Karpas-422 (cell line): ENCODE measurements at regions not wholly inside any gene's neighbourhood (a gene's known extent, or its start where the extent isn't known, plus 50 kb on each side); places are given as distances from the start of the nearest gene placed in this dataset.

ENCODE experiments used
- DNase-seq: peaks from one replicate; pipeline ENCODE4 v3.0.0-alpha.2; 2015
- H2AFZ ChIP-seq: fragments of 200-600 bp; sonication (generic); 2 replicates; pipeline ENCODE4 v1.6.1; 2014; ENCODE audit warnings: antibody characterized with exemption, low read length, mixed read lengths
- H3K27ac ChIP-seq: fragments of 200-600 bp; sonication (generic); 2 replicates; pipeline ENCODE4 v1.5.1; 2014; ENCODE audit warnings: mild to moderate bottlenecking, low read length, moderate library complexity
- H3K27me3 ChIP-seq: fragments of 200-600 bp; sonication (generic); 2 replicates; pipeline ENCODE4 v1.6.1; 2014; ENCODE audit warnings: low read length, mixed read lengths
- H3K36me3 ChIP-seq: fragments of 200-600 bp; sonication (generic); 2 replicates; pipeline ENCODE4 v1.6.1; 2014; ENCODE audit warnings: low read length, mixed read lengths; ENCODE audit not compliant: insufficient read depth
- H3K4me1 ChIP-seq: fragments of 200-600 bp; sonication (generic); 2 replicates; pipeline ENCODE4 v1.6.1; 2014; ENCODE audit warnings: mild to moderate bottlenecking, low read length, mixed read lengths
- H3K4me2 ChIP-seq: fragments of 200-600 bp; sonication (generic); 2 replicates; pipeline ENCODE4 v1.6.1; 2014; ENCODE audit warnings: low read length, low read depth, mild to moderate bottlenecking; ENCODE audit not compliant: poor library complexity, severe bottlenecking
- H3K4me3 ChIP-seq: fragments of 200-600 bp; sonication (generic); 2 replicates; pipeline ENCODE4 v1.5.1; 2014; ENCODE audit warnings: mild to moderate bottlenecking, antibody characterized with exemption, low read length, mixed read lengths
- H3K79me2 ChIP-seq: fragments of 200-600 bp; sonication (generic); 2 replicates; pipeline ENCODE4 v1.6.1; 2014; ENCODE audit warnings: mild to moderate bottlenecking, low read length, mixed read lengths
- H3K9ac ChIP-seq: fragments of 200-600 bp; sonication (generic); 2 replicates; pipeline ENCODE4 v1.6.0; 2014; ENCODE audit warnings: low read length
- H3K9me2 ChIP-seq: fragments of 200-600 bp; sonication (generic), shearing (Covaris generic); replicated peaks from 2 replicates; pipeline ENCODE4 v1.6.0; 2014; ENCODE audit warnings: mild to moderate bottlenecking, low read length, moderate library complexity; ENCODE audit not compliant: insufficient read depth
- H3K9me3 ChIP-seq: fragments of 300-700, 200-600 bp; sonication (generic); 2 replicates; pipeline ENCODE4 v1.6.1; 2014; ENCODE audit warnings: low read length, mixed read lengths
- H4K20me1 ChIP-seq: fragments of 200-600 bp; sonication (generic); 2 replicates; pipeline ENCODE4 v1.6.1; 2014; ENCODE audit warnings: mild to moderate bottlenecking, antibody characterized with exemption, low read length, low read depth; ENCODE audit not compliant: insufficient read depth

DNA sequence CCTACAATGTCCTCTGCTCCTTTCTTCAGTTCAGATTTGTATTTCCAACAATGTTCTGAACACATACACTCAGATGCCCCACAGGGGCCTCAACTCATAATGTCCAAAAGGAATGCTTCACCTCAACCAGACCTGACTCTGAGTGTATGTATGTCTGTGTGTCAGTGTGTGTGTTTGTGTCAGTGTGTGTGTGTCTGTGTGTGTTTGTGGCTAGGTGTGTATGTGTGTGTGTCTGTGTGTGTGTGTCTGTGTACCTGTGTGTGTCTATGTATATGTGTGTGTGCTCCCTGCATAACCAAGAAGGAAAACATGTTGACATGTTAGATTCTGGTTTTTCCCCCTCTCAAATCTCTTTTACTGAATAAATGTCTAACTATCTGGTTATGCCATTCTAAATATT, 87.3 kb upstream of the PCSK1 start:
- no peaks in the 10 kb centered on the region for H3K9me2 ChIP-seq
- no peak overlapping the region for H2AFZ ChIP-seq
- no peak for DNase-seq
- H3K9ac ChIP-seq: no peak overlapping the region
- H3K4me1 ChIP-seq: no peaks in the 10 kb centered on the region
- no peak overlapping the region for H3K4me2 ChIP-seq
- no peak overlapping the region for H3K4me3 ChIP-seq
- no peaks in the 10 kb centered on the region for H3K27me3 ChIP-seq
- no peaks in the 10 kb centered on the region for H3K79me2 ChIP-seq
- H3K9me3 ChIP-seq: no peaks in the 10 kb centered on the region
- H3K36me3 ChIP-seq: no peaks in the 10 kb centered on the region
- no peaks in the 10 kb centered on the region for H4K20me1 ChIP-seq
- H3K27ac ChIP-seq: no peak overlapping the region

- H3K79me2 ChIP-seq: no peaks in the 10 kb centered on the region
- H4K20me1 ChIP-seq: no peaks in the 10 kb centered on the region
- H3K4me3 ChIP-seq: no peak overlapping the region
- H3K27ac ChIP-seq: no peak overlapping the region
- H3K9me3 ChIP-seq: no peaks in the 10 kb centered on the region
- H3K4me2 ChIP-seq: no peak overlapping the region
- H3K9me2 ChIP-seq: no peaks in the 10 kb centered on the region
- H3K36me3 ChIP-seq: no peaks in the 10 kb centered on the region
- H3K4me1 ChIP-seq: no peaks in the 10 kb centered on the region
- H2AFZ ChIP-seq: no peak overlapping the region
- no peak for DNase-seq
- H3K9ac ChIP-seq: no peak overlapping the region
- H3K27me3 ChIP-seq: no peaks in the 10 kb centered on the region
These were observed 89.7 kb upstream of the PCSK1 start for GRCh38 chr5:96522635-96523355.

DNA sequence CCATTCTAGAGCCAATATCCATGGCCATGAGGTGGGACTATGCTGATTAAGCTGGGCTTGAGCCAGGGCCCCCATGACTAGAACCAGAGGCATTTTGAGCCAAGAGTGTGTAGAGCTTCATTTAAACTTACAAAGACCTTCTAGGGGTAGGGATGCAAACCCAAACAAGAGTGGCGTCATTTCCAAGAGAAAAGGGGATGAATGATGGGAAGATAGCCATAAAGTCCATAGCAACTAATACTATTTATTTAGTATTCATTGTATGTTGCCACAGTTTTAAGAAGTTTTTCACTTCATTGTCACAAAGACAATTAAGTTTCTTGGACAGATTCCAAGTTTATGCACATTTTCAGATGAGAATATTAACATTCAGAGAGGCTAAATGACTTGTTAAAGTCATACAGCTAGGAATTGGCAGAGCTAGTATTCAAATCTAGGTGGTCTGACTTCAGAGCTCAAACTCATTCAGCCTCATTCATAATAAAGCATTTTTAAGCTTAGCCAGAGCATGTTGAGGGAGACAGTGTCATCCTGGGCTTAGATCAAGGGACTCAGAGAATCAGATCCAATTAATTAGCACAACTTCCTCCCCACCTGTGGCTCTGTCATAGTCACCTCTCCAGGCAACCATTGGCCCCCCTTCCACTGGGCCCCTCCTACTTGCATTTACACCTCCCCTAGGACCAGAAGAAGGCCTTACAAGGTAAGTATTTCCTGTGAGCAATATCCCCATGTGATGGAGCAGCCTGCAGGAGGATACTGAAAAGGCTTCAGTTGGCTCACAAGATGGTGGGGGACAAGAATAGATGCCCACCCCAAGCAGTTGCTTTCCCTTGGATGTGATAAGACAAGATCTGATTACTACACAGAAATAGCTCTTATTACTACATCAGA, 95.0 kb upstream of the PCSK1 start:
- Histone ChIP-seq H3K4me3 (no peak overlapping the region), H3K9ac (no peak overlapping the region), H4K20me1 (no peaks in the 10 kb centered on the region), H3K27me3 (no peaks in the 10 kb centered on the region), H2AFZ (no peak overlapping the region), H3K4me1 (no peaks in the 10 kb centered on the region), H3K4me2 (no peak overlapping the region), H3K9me2 (no peaks in the 10 kb centered on the region), H3K79me2 (no peaks in the 10 kb centered on the region), H3K9me3 (no peaks in the 10 kb centered on the region), H3K27ac (no peak overlapping the region), H3K36me3 (no peaks in the 10 kb centered on the region)
- DNase-seq: no peak

- H3K4me3 ChIP-seq: no peak overlapping the region
- no peaks in the 10 kb centered on the region for H3K27me3 ChIP-seq
- no peaks in the 10 kb centered on the region for H3K9me2 ChIP-seq
- H3K79me2 ChIP-seq: no peaks in the 10 kb centered on the region
- DNase-seq: no peak
- no peak overlapping the region for H3K9ac ChIP-seq
- no peaks in the 10 kb centered on the region for H3K36me3 ChIP-seq
- no peak overlapping the region for H3K27ac ChIP-seq
- no peaks in the 10 kb centered on the region for H4K20me1 ChIP-seq
- H3K9me3 ChIP-seq: no peaks in the 10 kb centered on the region
- H3K4me1 ChIP-seq: no peaks in the 10 kb centered on the region
- H3K4me2 ChIP-seq: no peak overlapping the region
- no peak overlapping the region for H2AFZ ChIP-seq
These were observed 95.9 kb upstream of the PCSK1 start for GRCh38 chr5:96528826-96529474.

DNA sequence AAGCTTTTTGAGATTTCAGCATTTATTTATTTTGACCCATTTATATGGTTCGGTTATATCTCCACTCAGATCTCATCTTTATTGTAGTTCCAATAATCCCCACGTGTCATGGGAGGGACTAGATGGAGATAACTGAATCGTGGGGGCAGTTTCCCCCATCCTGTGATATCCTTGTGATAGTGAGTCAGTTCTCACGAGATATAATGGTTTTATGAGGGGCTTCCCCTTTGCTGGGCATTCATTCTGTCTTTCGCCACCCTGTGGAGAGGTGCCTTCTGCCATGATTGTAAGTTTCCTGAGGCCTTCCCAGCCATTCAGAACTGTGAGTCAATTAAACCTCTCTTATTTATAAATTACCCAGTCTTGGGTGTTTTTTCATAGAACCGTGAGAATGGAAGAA, 96.5 kb upstream of the PCSK1 start:
- Histone ChIP-seq H3K27ac (no peak overlapping the region), H3K4me1 (no peaks in the 10 kb centered on the region), H3K4me3 (no peak overlapping the region), H4K20me1 (no peaks in the 10 kb centered on the region), H3K4me2 (no peak overlapping the region), H3K9me2 (no peaks in the 10 kb centered on the region), H3K36me3 (no peaks in the 10 kb centered on the region), H3K9ac (no peak overlapping the region), H3K79me2 (no peaks in the 10 kb centered on the region), H3K9me3 (no peaks in the 10 kb centered on the region), H2AFZ (no peak overlapping the region), H3K27me3 (no peaks in the 10 kb centered on the region)
- DNase-seq: no peak

- H2AFZ ChIP-seq: no peak overlapping the region
- H3K27me3 ChIP-seq: no peaks in the 10 kb centered on the region
- no peaks in the 10 kb centered on the region for H3K9me2 ChIP-seq
- H3K79me2 ChIP-seq: no peaks in the 10 kb centered on the region
- no peak overlapping the region for H3K4me2 ChIP-seq
- no peak overlapping the region for H3K27ac ChIP-seq
- no peaks in the 10 kb centered on the region for H3K9me3 ChIP-seq
- H3K4me3 ChIP-seq: no peak overlapping the region
- no peak for DNase-seq
- H3K9ac ChIP-seq: no peak overlapping the region
- no peaks in the 10 kb centered on the region for H4K20me1 ChIP-seq
- no peaks in the 10 kb centered on the region for H3K4me1 ChIP-seq
- H3K36me3 ChIP-seq: no peaks in the 10 kb centered on the region
These were observed 97.9 kb upstream of the PCSK1 start for GRCh38 chr5:96530901-96531300.

GRCh38 chr5:96533371-96533770, 100.3 kb upstream of the PCSK1 start:
- H2AFZ ChIP-seq: no peak overlapping the region
- no peak overlapping the region for H3K4me3 ChIP-seq
- no peaks in the 10 kb centered on the region for H3K79me2 ChIP-seq
- no peak for DNase-seq
- H3K9me2 ChIP-seq: no peaks in the 10 kb centered on the region
- H3K4me2 ChIP-seq: no peak overlapping the region
- no peaks in the 10 kb centered on the region for H3K9me3 ChIP-seq
- H3K4me1 ChIP-seq: no peaks in the 10 kb centered on the region
- no peaks in the 10 kb centered on the region for H4K20me1 ChIP-seq
- H3K27ac ChIP-seq: no peak overlapping the region
- no peaks in the 10 kb centered on the region for H3K27me3 ChIP-seq
- no peak overlapping the region for H3K9ac ChIP-seq
- no peaks in the 10 kb centered on the region for H3K36me3 ChIP-seq

DNA sequence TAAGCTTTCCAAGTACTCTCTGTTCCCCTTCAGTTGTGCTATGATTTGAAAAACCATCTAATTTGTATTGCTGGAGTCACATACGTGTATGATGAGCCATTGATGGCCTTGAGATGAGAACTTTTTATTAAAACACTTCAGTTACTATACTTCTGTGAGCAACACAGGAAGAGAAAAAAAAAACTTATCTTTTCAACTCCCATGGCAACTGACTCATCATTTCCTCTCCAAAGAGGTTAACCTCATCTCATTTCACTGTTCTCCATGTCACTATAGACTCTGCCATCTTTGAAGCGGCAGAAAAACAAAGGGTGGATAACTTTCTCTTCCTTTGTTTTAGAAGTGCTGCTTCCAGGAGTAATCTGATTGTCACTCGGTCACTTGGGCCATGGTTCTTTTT, 104.3 kb upstream of the PCSK1 start:
- Histone ChIP-seq H2AFZ (no peak overlapping the region), H3K79me2 (no peaks in the 10 kb centered on the region), H3K9ac (no peak overlapping the region), H3K27me3 (no peaks in the 10 kb centered on the region), H3K4me1 (no peaks in the 10 kb centered on the region), H3K27ac (no peak overlapping the region), H4K20me1 (no peaks in the 10 kb centered on the region), H3K4me2 (no peak overlapping the region), H3K4me3 (no peak overlapping the region), H3K9me3 (no peaks in the 10 kb centered on the region), H3K9me2 (no peaks in the 10 kb centered on the region), H3K36me3 (no peaks in the 10 kb centered on the region)
- DNase-seq: no peak
